Transverse colon (tissue), 4 donors: ENCODE measurements at regions not wholly inside any gene's neighbourhood (a gene's known extent, or its start where the extent isn't known, plus 50 kb on each side); places are given as distances from the start of the nearest gene placed in this dataset.

Experiments
- DNase-seq: peaks from one replicate; pipeline ENCODE4 v3.0.0-alpha.2; 2019
- H3K27ac ChIP-seq, 4 donors: fragments of 200-600 bp; sonication (generic); 2 replicates each; pipeline ENCODE4 v1.5.1; 2016 to 2018; ENCODE audit warnings: inconsistent platforms in 4 of 4
- H3K27me3 ChIP-seq: fragments of 200-600 bp; sonication (generic); 2 replicates; pipeline ENCODE4 v1.5.1; 2017; ENCODE audit warnings: inconsistent platforms
- H3K36me3 ChIP-seq, 4 donors: fragments of 200-600 bp; sonication (generic); 2 replicates each; pipeline ENCODE4 v1.5.1; 2017 to 2019; ENCODE audit warnings: inconsistent platforms in 4 of 4
- H3K4me1 ChIP-seq, 4 donors: fragments of 200-600 bp; sonication (generic); 2 replicates each; pipeline ENCODE4 v1.5.1; 2017 to 2020; ENCODE audit warnings: inconsistent platforms in 4 of 4
- H3K4me3 ChIP-seq, 4 donors: fragments of 200-600 bp; sonication (generic); 1 replicate in 1 of 4; 2 replicates in 3 of 4; pipeline versions ENCODE4 v1.5.1 to v1.6.1; 2017 to 2019; ENCODE audit warnings: inconsistent platforms in 4 of 4
- H3K9me3 ChIP-seq, 2 donors: fragments of 200-600 bp; sonication (generic); 2 replicates each; pipeline ENCODE4 v1.5.1; 2017 to 2019; ENCODE audit warnings: inconsistent platforms in 2 of 2
- CTCF ChIP-seq, 5 experiments: fragments of 200-600 bp in 3 of 5; fragments of 450-650 bp in 2 of 5; sonication (generic) in 3 of 5; IDR thresholded peaks; 1 replicate in 2 of 5; 2 replicates in 3 of 5; pipeline ENCODE4 v1.5.1; 2016 to 2017; ENCODE audit warnings: antibody characterized with exemption in 5 of 5, inconsistent platforms in 3 of 5, mild to moderate bottlenecking in 2 of 5, moderate library complexity in 1 of 5
- EP300 ChIP-seq: sonication (generic); formaldehyde crosslinking; IDR thresholded peaks from one replicate; pipeline ENCODE4 v1.6.1; 2017; ENCODE audit warnings: antibody characterized with exemption, low read depth
- POLR2A ChIP-seq: fragments of 450-650 bp; IDR thresholded peaks from one replicate; pipeline ENCODE4 v1.6.1; 2016; ENCODE audit warnings: antibody characterized with exemption, mild to moderate bottlenecking, moderate library complexity
- POLR2AphosphoS5 ChIP-seq, 3 donors: sonication (generic); formaldehyde crosslinking; IDR thresholded peaks; one replicate each; pipeline ENCODE4 v1.6.1; 2016; ENCODE audit warnings: antibody characterized with exemption in 3 of 3
- WGBS, 2 donors: methylation state at CpG; one replicate each; pipeline ENCODE4 v1.1.5; 2018; ENCODE audit warnings: low coverage in 1 of 2; 5-methylcytosine and 5-hydroxymethylcytosine counted together
- in situ Hi-C, 4 donors: fragments of 200-750 bp; cut with MboI; loops; one replicate each; pipeline versions ENCODE4 v1.15.0 to v1.15.1; 2017; ENCODE audit warnings: low sequenced_read_pairs in 3 of 4, low pct_ligation_motif_present in 1 of 4, low pct_unique_long_range_greater_than_20kb in 1 of 4
- intact Hi-C: fragments of 100-400 bp; cut with DNase I; formaldehyde crosslinking; loops from one replicate; pipeline ENCODE4 v1.15.1; 2023; ENCODE audit warnings: low total_unique reads

- Histone ChIP-seq H3K27ac (no peak overlapping the region), H3K36me3 (no peaks in the 10 kb centered on the region), H3K4me1 (no peaks in the 10 kb centered on the region), H3K4me3 (no peak overlapping the region), H3K9me3 (no peaks in the 10 kb centered on the region), H3K27me3 (no peaks in the 10 kb centered on the region)
- intact Hi-C loops (no loop called here), in situ Hi-C loops (no loop called here)
- WGBS, 2 donors: 81 to 83% methylated on average over 1 of the region's 1 CpG
- TF ChIP-seq POLR2A (no peak), POLR2AphosphoS5 (IDR thresholded peaks at IDR 0.05) (no peak), EP300 (no peak), CTCF (IDR thresholded peaks at IDR 0.05) (no peak)
- no peak for DNase-seq
These were observed 80.9 kb upstream of the ZNF804A start for GRCh38 chr2:184517402-184517801.

DNA sequence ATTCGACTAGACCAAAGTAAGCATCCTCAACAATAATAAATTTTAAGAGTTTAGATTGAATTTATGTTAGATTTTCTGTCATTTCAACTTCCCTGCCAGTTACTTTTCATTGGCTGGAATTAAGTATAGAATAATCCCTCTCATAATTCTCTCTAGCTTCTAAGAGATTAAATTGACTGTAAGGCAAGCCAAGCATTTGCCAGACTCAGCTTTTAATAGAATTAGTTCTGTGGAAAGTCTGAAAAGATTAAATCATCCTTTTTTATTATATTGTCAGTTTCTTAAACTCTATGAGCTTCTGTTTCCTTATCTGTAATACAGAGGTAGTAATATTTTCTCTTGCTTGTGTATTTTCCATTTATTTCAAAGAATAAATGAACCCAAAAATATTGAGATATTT lies 77.9 kb upstream of the ZNF804A start:
- intact Hi-C loops: no loop called here
- no peak for DNase-seq
- no peak for TF ChIP-seq EP300
- TF ChIP-seq CTCF (IDR thresholded peaks at IDR 0.05): no peak
- TF ChIP-seq POLR2AphosphoS5 (IDR thresholded peaks at IDR 0.05): no peak
- no peak for TF ChIP-seq POLR2A
- H3K4me3 ChIP-seq: no peak overlapping the region
- H3K27me3 ChIP-seq: no peaks in the 10 kb centered on the region
- H3K36me3 ChIP-seq: no peaks in the 10 kb centered on the region
- 55 to 73% methylated on average over 1 of the region's 1 CpG for WGBS, 2 donors
- H3K27ac ChIP-seq: no peak overlapping the region
- in situ Hi-C loops: no loop called here
- no peaks in the 10 kb centered on the region for H3K4me1 ChIP-seq
- H3K9me3 ChIP-seq: no peaks in the 10 kb centered on the region

DNA sequence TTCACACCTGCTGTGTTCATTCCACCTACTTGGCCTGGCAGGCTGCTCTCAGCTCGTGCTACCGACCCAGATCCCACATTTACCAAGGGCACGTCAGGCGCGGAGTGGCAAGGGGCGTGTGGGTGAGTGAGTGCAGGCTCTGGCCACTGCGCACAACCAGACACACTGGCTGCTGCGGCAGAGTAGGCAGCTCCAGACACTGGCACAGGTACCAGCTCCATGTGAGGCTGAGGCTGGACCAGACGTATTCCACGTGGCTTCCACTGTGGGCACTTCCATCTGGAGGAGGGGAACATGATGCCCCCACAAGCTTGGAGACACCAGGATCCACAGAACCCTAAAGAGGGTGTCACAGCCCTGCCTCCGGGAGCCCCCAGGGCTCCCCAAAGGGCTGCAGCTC lies 74.6 kb upstream of the ZNF804A start:
- Histone ChIP-seq H3K4me1 (no peaks in the 10 kb centered on the region), H3K27me3 (no peaks in the 10 kb centered on the region), H3K4me3 (no peak overlapping the region), H3K27ac (no peak overlapping the region), H3K36me3 (no peaks in the 10 kb centered on the region), H3K9me3 (peaks cover 12 to 17% of the 10 kb centered on the region in 2 donors)
- intact Hi-C loops (no loop called here), in situ Hi-C loops (no loop called here)
- DNase-seq: no peak
- 81% methylated on average over 4 of the region's 11 CpGs; no CpG with 5 or more reads in 1 of the 2 donors for WGBS, 2 donors
- TF ChIP-seq POLR2A (no peak), CTCF (IDR thresholded peaks at IDR 0.05) (no peak), POLR2AphosphoS5 (IDR thresholded peaks at IDR 0.05) (no peak), EP300 (no peak)

DNA sequence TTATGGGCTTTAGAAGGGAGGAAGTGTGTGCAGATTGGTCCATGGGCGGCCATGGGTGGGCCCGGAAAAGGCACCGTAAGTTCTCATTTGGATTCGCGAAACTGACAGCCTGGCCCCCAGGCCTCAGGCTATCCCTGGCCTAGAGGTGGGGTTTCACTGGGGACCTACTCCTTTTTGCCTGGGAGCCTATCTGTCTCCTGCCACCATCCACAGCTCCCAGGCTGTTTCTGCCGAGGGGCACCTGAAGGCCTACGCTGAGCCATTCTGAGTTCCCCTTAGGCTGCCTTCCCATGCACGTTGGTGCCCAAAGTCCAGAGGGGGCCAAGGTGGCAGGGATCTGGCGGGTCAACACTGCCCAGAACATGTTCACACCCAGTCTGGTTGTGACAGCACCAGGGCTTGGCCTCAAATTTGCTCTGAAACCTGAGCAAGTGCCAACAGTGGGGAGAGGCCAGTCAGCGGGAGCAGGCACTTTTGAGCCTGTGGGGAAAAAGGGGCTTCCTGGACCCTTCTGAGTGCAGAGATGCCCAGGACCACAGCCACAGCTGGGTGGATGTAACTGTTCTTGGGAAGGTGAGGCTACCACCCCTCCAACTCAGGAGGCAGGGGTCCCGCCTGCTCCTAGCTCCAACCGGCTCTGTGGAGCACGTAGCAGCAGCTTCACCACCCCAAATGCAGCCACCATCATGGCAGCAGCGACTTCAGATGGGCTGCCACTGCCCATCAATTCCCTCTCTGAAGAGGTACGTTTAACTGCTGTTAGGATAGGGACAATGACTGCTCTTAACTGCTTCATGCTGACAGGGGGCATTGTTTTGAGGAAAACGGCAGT lies 73.6 kb upstream of the ZNF804A start:
- Histone ChIP-seq H3K9me3 (peaks cover 12 to 17% of the 10 kb centered on the region in 2 donors), H3K4me3 (no peak overlapping the region), H3K4me1 (no peaks in the 10 kb centered on the region), H3K27me3 (no peaks in the 10 kb centered on the region), H3K36me3 (no peaks in the 10 kb centered on the region), H3K27ac (no peak overlapping the region)
- no peak for DNase-seq
- WGBS, 2 donors: 85% methylated on average over 15 of the region's 16 CpGs; no CpG with 5 or more reads in 1 of the 2 donors
- TF ChIP-seq EP300: no peak
- no peak for TF ChIP-seq CTCF (IDR thresholded peaks at IDR 0.05)
- TF ChIP-seq POLR2A: no peak
- TF ChIP-seq POLR2AphosphoS5 (IDR thresholded peaks at IDR 0.05): no peak
- in situ Hi-C loops (no loop called here), intact Hi-C loops (no loop called here)
